Activated CD8-positive, alpha-beta T cell treated with anti-CD3 and anti-CD28 coated beads for 36 hours (primary cell): ENCODE measurements at regions not wholly inside any gene's neighbourhood (a gene's known extent, or its start where the extent isn't known, plus 50 kb on each side); places are given as distances from the start of the nearest gene placed in this dataset.

ENCODE experiments used
- ATAC-seq: fragments of 200-7000 bp; cut with Tn5 transposase; one replicate; pipeline ENCODE4 v1.10.0; 2021; ENCODE audit warnings: mild to moderate bottlenecking, moderate library complexity
- CTCF ChIA-PET: fragments of 350-600 bp; sonication (Branson Sonifier 250); formaldehyde crosslinking; loops from one replicate; lab custom pipeline; 2021; ENCODE audit warnings: antibody characterized with exemption; lab: Charles Lee
- POLR2A ChIA-PET: fragments of 350-600 bp; sonication (Branson Sonifier 250); formaldehyde crosslinking; loops from one replicate; lab custom pipeline; 2021; ENCODE audit warnings: antibody characterized with exemption; lab: Charles Lee
- DNase-seq: peaks from one replicate; pipeline ENCODE4 v3.0.0-alpha.2; 2020
- H3K27ac Mint-ChIP-seq: one replicate; pipeline ENCODE4 v1.8.0; 2021; ENCODE audit warnings: mild to moderate bottlenecking, mixed read lengths
- H3K27me3 Mint-ChIP-seq: one replicate; pipeline ENCODE4 v1.8.0; 2021; ENCODE audit warnings: mixed read lengths
- H3K36me3 Mint-ChIP-seq: one replicate; pipeline ENCODE4 v1.8.0; 2021; ENCODE audit warnings: low read depth, mixed read lengths
- H3K4me1 Mint-ChIP-seq: one replicate; pipeline ENCODE4 v1.8.0; 2021; ENCODE audit warnings: low read depth, mixed read lengths
- H3K4me3 Mint-ChIP-seq: one replicate; pipeline ENCODE4 v1.8.0; 2021; ENCODE audit warnings: mild to moderate bottlenecking, moderate library complexity, mixed read lengths
- H3K9me3 Mint-ChIP-seq: one replicate; pipeline ENCODE4 v1.8.0; 2021; ENCODE audit warnings: mixed read lengths
- CTCF ChIP-seq: fragments of 200-600 bp; IDR thresholded peaks from one replicate; pipeline ENCODE4 v1.8.0; 2022; ENCODE audit warnings: antibody characterized with exemption, mild to moderate bottlenecking
- intact Hi-C: fragments of 100-400 bp; cut with micrococcal nuclease; formaldehyde crosslinking; loops from one replicate; pipeline ENCODE4 v1.10.0; 2022

- intact Hi-C loops: no loop called here
- Mint-ChIP-seq H3K36me3 (no peaks in the 10 kb centered on the region), H3K4me3 (no peak overlapping the region), H3K4me1 (no peaks in the 10 kb centered on the region), H3K27me3 (no peaks in the 10 kb centered on the region), H3K27ac (no peak overlapping the region), H3K9me3 (peaks cover 11% of the 10 kb centered on the region)
- ChIA-PET POLR2A (no interaction called here), CTCF (no interaction called here)
- ATAC-seq: no peak
- no peak for TF ChIP-seq CTCF
- DNase-seq: no peak
Measured at GRCh38 chr9:135000647-135001245, 83.0 kb upstream of the FCN1 start.

GRCh38 chr9:135001526-135001925 is 83.8 kb upstream of the FCN1 start:
- CTCF ChIA-PET: no interaction called here
- H3K4me3 Mint-ChIP-seq: no peak overlapping the region
- no peak for DNase-seq
- no peak overlapping the region for H3K27ac Mint-ChIP-seq
- TF ChIP-seq CTCF: no peak
- no peaks in the 10 kb centered on the region for H3K27me3 Mint-ChIP-seq
- H3K36me3 Mint-ChIP-seq: no peaks in the 10 kb centered on the region
- H3K4me1 Mint-ChIP-seq: no peaks in the 10 kb centered on the region
- ATAC-seq: no peak
- intact Hi-C loops: no loop called here
- POLR2A ChIA-PET: no interaction called here
- peaks cover 11% of the 10 kb centered on the region for H3K9me3 Mint-ChIP-seq

- no peak overlapping the region for H3K27ac Mint-ChIP-seq
- ATAC-seq (no peak), DNase-seq (no peak)
- CTCF ChIA-PET: no interaction called here
- H3K27me3 Mint-ChIP-seq: no peaks in the 10 kb centered on the region
- H3K9me3 Mint-ChIP-seq: peaks cover 11% of the 10 kb centered on the region
- POLR2A ChIA-PET: no interaction called here
- no peaks in the 10 kb centered on the region for H3K36me3 Mint-ChIP-seq
- no peak for TF ChIP-seq CTCF
- H3K4me3 Mint-ChIP-seq: no peak overlapping the region
- intact Hi-C loops: no loop called here
- H3K4me1 Mint-ChIP-seq: no peaks in the 10 kb centered on the region
Measured at GRCh38 chr9:135002336-135002735, 84.6 kb upstream of the FCN1 start.

- Mint-ChIP-seq H3K4me1 (no peaks in the 10 kb centered on the region), H3K4me3 (no peak overlapping the region), H3K27ac (no peak overlapping the region), H3K9me3 (peaks cover 11% of the 10 kb centered on the region), H3K27me3 (no peaks in the 10 kb centered on the region), H3K36me3 (no peaks in the 10 kb centered on the region)
- ATAC-seq (no peak), DNase-seq (no peak)
- intact Hi-C loops: no loop called here
- no peak for TF ChIP-seq CTCF
- CTCF ChIA-PET: no interaction called here
- POLR2A ChIA-PET: no interaction called here
Measured at GRCh38 chr9:135002802-135003201, 84.7 kb upstream of the OLFM1 start.

- no peak for TF ChIP-seq CTCF
- Mint-ChIP-seq H3K36me3 (no peaks in the 10 kb centered on the region), H3K27ac (no peak overlapping the region), H3K9me3 (peaks cover 11% of the 10 kb centered on the region), H3K4me1 (no peaks in the 10 kb centered on the region), H3K4me3 (no peak overlapping the region), H3K27me3 (no peaks in the 10 kb centered on the region)
- intact Hi-C loops: no loop called here
- ChIA-PET CTCF (no interaction called here), POLR2A (no interaction called here)
- no peak for ATAC-seq
- DNase-seq: no peak
Measured at GRCh38 chr9:135004772-135005171, 82.7 kb upstream of the OLFM1 start.
